HG03095 (cell line): ENCODE measurements at regions not wholly inside any gene's neighbourhood (a gene's known extent, or its start where the extent isn't known, plus 50 kb on each side); places are given as distances from the start of the nearest gene placed in this dataset.

Experiments
- ATAC-seq: cut with Tn5 transposase; IDR thresholded peaks from one replicate; pipeline ENCODE4 v1.9.1; 2021; ENCODE audit warnings: moderate library complexity; ENCODE audit not compliant: unreplicated experiment

- no peak for ATAC-seq
Measured at GRCh38 chr2:234286956-234287355, 209.9 kb downstream of the ARL4C start.

- ATAC-seq, result no peak
Measured at GRCh38 chr2:234286118-234286598, 210.7 kb downstream of the ARL4C start.

- ATAC-seq, result no peak
Measured at GRCh38 chr2:234285541-234285940, 211.3 kb downstream of the ARL4C start.

GRCh38 chr2:234279637-234280036 lies 217.2 kb downstream of the ARL4C start:
- ATAC-seq, result no peak

- ATAC-seq, result no peak
Measured at GRCh38 chr2:234278556-234279255, 218.2 kb downstream of the ARL4C start.

GRCh38 chr2:234275515-234275914 lies 221.4 kb downstream of the ARL4C start:
- no peak for ATAC-seq

- no peak for ATAC-seq
Measured at GRCh38 chr2:234273887-234274584, 222.8 kb downstream of the ARL4C start.

- ATAC-seq, result no peak
Measured at GRCh38 chr2:234272069-234272850, 221.8 kb downstream of the SPP2 start.

GRCh38 chr2:234271338-234271737 lies 220.8 kb downstream of the SPP2 start:
- ATAC-seq, result no peak

- ATAC-seq, result no peak
Measured at GRCh38 chr2:234269769-234270204, 219.3 kb downstream of the SPP2 start.

- ATAC-seq, result no peak
Measured at GRCh38 chr2:234267534-234267933, 217.0 kb downstream of the SPP2 start.

GRCh38 chr2:234266952-234267351 lies 216.4 kb downstream of the SPP2 start:
- ATAC-seq, result no peak

GRCh38 chr2:234265206-234265605 lies 214.7 kb downstream of the SPP2 start:
- ATAC-seq, result no peak

- no peak for ATAC-seq
Measured at GRCh38 chr2:234261736-234262135, 211.2 kb downstream of the SPP2 start.

GRCh38 chr2:234259440-234259839 lies 208.9 kb downstream of the SPP2 start:
- no peak for ATAC-seq

- ATAC-seq, result no peak
Measured at GRCh38 chr2:234258562-234259141, 208.2 kb downstream of the SPP2 start.

GRCh38 chr2:234257859-234258561 lies 207.5 kb downstream of the SPP2 start:
- ATAC-seq, result no peak

- ATAC-seq, result no peak
Measured at GRCh38 chr2:234256516-234256915, 206.0 kb downstream of the SPP2 start.

- ATAC-seq, result no peak
Measured at GRCh38 chr2:234254783-234255521, 204.4 kb downstream of the SPP2 start.

GRCh38 chr2:234252772-234253171 lies 202.3 kb downstream of the SPP2 start:
- ATAC-seq, result no peak
